GM18867 (cell line): ENCODE measurements at regions not wholly inside any gene's neighbourhood (a gene's known extent, or its start where the extent isn't known, plus 50 kb on each side); places are given as distances from the start of the nearest gene placed in this dataset.

Experiments used
- ATAC-seq: cut with Tn5 transposase; IDR thresholded peaks from one replicate; pipeline ENCODE4 v1.9.1; 2021; ENCODE audit warnings: mild to moderate bottlenecking, moderate library complexity; ENCODE audit not compliant: unreplicated experiment

- no peak for ATAC-seq
Measured at GRCh38 chr14:34247605-34248004, 214.4 kb downstream of the SPTSSA start.

- no peak for ATAC-seq
Measured at GRCh38 chr14:34246206-34246605, 215.8 kb downstream of the SPTSSA start.

GRCh38 chr14:34243401-34243800, 218.6 kb downstream of the SPTSSA start:
- no peak for ATAC-seq

- ATAC-seq = no peak
Measured at GRCh38 chr14:34243001-34243400, 219.0 kb downstream of the SPTSSA start.

- ATAC-seq = no peak
Measured at GRCh38 chr14:34241185-34241711, 220.8 kb downstream of the SPTSSA start.

- ATAC-seq = no peak
Measured at GRCh38 chr14:34238610-34239009, 223.4 kb downstream of the SPTSSA start.

- no peak for ATAC-seq
Measured at GRCh38 chr14:34237677-34238076, 224.4 kb downstream of the SPTSSA start.

- no peak for ATAC-seq
Measured at GRCh38 chr14:34237081-34237480, 225.0 kb downstream of the SPTSSA start.

GRCh38 chr14:34235643-34236300, 226.3 kb downstream of the SPTSSA start:
- no peak for ATAC-seq

GRCh38 chr14:34234258-34234657, 227.8 kb downstream of the SPTSSA start:
- no peak for ATAC-seq

- ATAC-seq = no peak
Measured at GRCh38 chr14:34233619-34234018, 228.4 kb downstream of the SPTSSA start.

- ATAC-seq = no peak
Measured at GRCh38 chr14:34232790-34233189, 229.2 kb downstream of the SPTSSA start.

- no peak for ATAC-seq
Measured at GRCh38 chr14:34231626-34232025, 230.4 kb downstream of the SPTSSA start.

GRCh38 chr14:34229140-34229539, 232.9 kb downstream of the SPTSSA start:
- ATAC-seq = no peak

- no peak for ATAC-seq
Measured at GRCh38 chr14:34228650-34228976, 233.4 kb downstream of the SPTSSA start.

GRCh38 chr14:34227834-34228649, 234.0 kb downstream of the SPTSSA start:
- peak; percentile 93 for ATAC-seq

- ATAC-seq = no peak
Measured at GRCh38 chr14:34224221-34224620, 237.8 kb downstream of the SPTSSA start.

GRCh38 chr14:34223373-34224148, 238.5 kb downstream of the SPTSSA start:
- ATAC-seq = no peak

GRCh38 chr14:34222867-34223266, 239.2 kb downstream of the SPTSSA start:
- no peak for ATAC-seq

- no peak for ATAC-seq
Measured at GRCh38 chr14:34222122-34222521, 239.9 kb downstream of the SPTSSA start.

GRCh38 chr14:34220921-34221320, 241.1 kb downstream of the SPTSSA start:
- peak; percentile 96 for ATAC-seq

- ATAC-seq = no peak
Measured at GRCh38 chr14:34220378-34220706, 241.7 kb downstream of the SPTSSA start.
